H1 (cell line): ENCODE measurements at regions not wholly inside any gene's neighbourhood (a gene's known extent, or its start where the extent isn't known, plus 50 kb on each side); places are given as distances from the start of the nearest gene placed in this dataset.

Experiments used
- CHD7 ChIP-seq: fragments of 300-600 bp; sonication (generic); IDR thresholded peaks from 2 replicates; pipeline ENCODE4 v1.7.1; 2012; ENCODE audit warnings: low read length, moderate library complexity, mild to moderate bottlenecking, inconsistent platforms; ENCODE audit not compliant: insufficient replicate concordance
- CTCF ChIP-seq, 3 experiments: IDR thresholded peaks; 1 replicate in 2 of 3; 2 replicates in 1 of 3; pipeline versions ENCODE4 v1.5.1 to v1.6.1; 2011; ENCODE audit warnings: low read length in 3 of 3, mild to moderate bottlenecking in 3 of 3, inconsistent platforms in 2 of 3, low read depth in 1 of 3, moderate library complexity in 1 of 3; ENCODE audit not compliant: insufficient read depth in 1 of 3; ENCODE audit errors: control extremely low read depth in 1 of 3
- SUZ12 ChIP-seq: fragments of 200-600 bp; sonication (generic); IDR thresholded peaks from 2 replicates; pipeline ENCODE4 v1.6.1; 2012; ENCODE audit warnings: mild to moderate bottlenecking, inconsistent platforms, low read length, moderate library complexity, mixed read lengths

- TF ChIP-seq CHD7 (no peak), SUZ12 (no peak), CTCF (IDR thresholded peaks at IDR 0.05; ENCODE audit: control extremely low read depth in 1 of 3, insufficient read depth in 1 of 3, low read depth in 1 of 3, low read length in 3 of 3) (peak in 1 of 3 experiments; percentile 10; a peak in 1 of 4 replicates)
Observed at GRCh38 chr16:9351841-9352434, 260.5 kb downstream of the HAPSTR1 start (continued).
